Upper lobe of left lung (tissue), 6 donors: ENCODE measurements at regions not wholly inside any gene's neighbourhood (a gene's known extent, or its start where the extent isn't known, plus 50 kb on each side); places are given as distances from the start of the nearest gene placed in this dataset.

Experiments used
- ATAC-seq, 2 donors: fragments of 200-7000 bp; cut with Tn5 transposase; one replicate each; pipeline ENCODE4 v1.9.1; 2022; ENCODE audit warnings: mild to moderate bottlenecking in 2 of 2, moderate library complexity in 2 of 2; ENCODE audit not compliant: low FRiP score in 2 of 2
- DNase-seq, 2 donors: peaks; one replicate each; pipeline ENCODE4 v3.0.0-alpha.2; 2019 to 2020
- H3K27ac ChIP-seq, 4 donors: fragments of 200-600 bp; sonication (generic); one replicate each; pipeline ENCODE4 v1.5.1; 2016 to 2019
- H3K27me3 ChIP-seq, 4 donors: fragments of 200-600 bp; sonication (generic); one replicate each; pipeline ENCODE4 v1.5.1; 2017 to 2019
- H3K36me3 ChIP-seq, 4 donors: fragments of 200-600 bp; sonication (generic); one replicate each; pipeline ENCODE4 v1.5.1; 2016 to 2019
- H3K4me1 ChIP-seq, 4 donors: fragments of 200-600 bp; sonication (generic); one replicate each; pipeline ENCODE4 v1.5.1; 2018 to 2019
- H3K4me3 ChIP-seq, 4 donors: fragments of 200-600 bp; sonication (generic); one replicate each; pipeline ENCODE4 v1.5.1; 2017 to 2019; ENCODE audit warnings: mild to moderate bottlenecking in 2 of 4, moderate library complexity in 1 of 4
- H3K9me3 ChIP-seq, 4 donors: fragments of 200-600 bp; sonication (generic); one replicate each; pipeline ENCODE4 v1.5.1; 2018 to 2019
- CTCF ChIP-seq, 6 experiments: fragments of 450-650 bp in 4 of 6; fragments of 200-600 bp in 2 of 6; sonication (generic) in 2 of 6; IDR thresholded peaks; one replicate each; pipeline ENCODE4 v1.5.1; 2016 to 2019; ENCODE audit warnings: antibody characterized with exemption in 6 of 6
- EP300 ChIP-seq, 4 donors: sonication (generic); formaldehyde crosslinking; IDR thresholded peaks; one replicate each; pipeline ENCODE4 v1.5.1; 2017; ENCODE audit warnings: antibody characterized with exemption in 4 of 4, control low read depth in 2 of 4
- POLR2A ChIP-seq, 4 donors: fragments of 450-650 bp; IDR thresholded peaks; one replicate each; pipeline ENCODE4 v1.5.1; 2016 to 2017; ENCODE audit warnings: antibody characterized with exemption in 4 of 4, mild to moderate bottlenecking in 2 of 4
- POLR2AphosphoS5 ChIP-seq, 2 donors: sonication (generic); formaldehyde crosslinking; IDR thresholded peaks; one replicate each; pipeline ENCODE4 v1.5.1; 2017; ENCODE audit warnings: antibody characterized with exemption in 2 of 2
- WGBS, 2 donors: methylation state at CpG; one replicate each; pipeline ENCODE4 v1.1.5; 2017 to 2018; 5-methylcytosine and 5-hydroxymethylcytosine counted together
- donor health status: DM: no; HTN: no; CAD: no; lungs with moderate emphysema.
- donor health status: DM: no; HTN: yes; CAD: no; lungs with severe emphysema.

- WGBS, 2 donors = 28 to 36% methylated on average over 2 to 3 of the region's 3 CpGs
- TF ChIP-seq EP300 (IDR thresholded peaks at IDR 0.05) = no peak
- ATAC-seq = no peak
- Histone ChIP-seq H3K4me3 (no peak overlapping the region), H3K9me3 (no peaks in the 10 kb centered on the region), H3K4me1 (no peaks in the 10 kb centered on the region), H3K36me3 (no peaks in the 10 kb centered on the region), H3K27me3 (no peaks in the 10 kb centered on the region), H3K27ac (no peak overlapping the region)
- no peak for DNase-seq
Measured at GRCh38 chr10:44564790-44565189, 179.9 kb upstream of the CXCL12 start.

GRCh38 chr10:44566786-44567185 is 181.9 kb upstream of the CXCL12 start:
- Histone ChIP-seq H3K9me3 (no peaks in the 10 kb centered on the region), H3K4me1 (no peaks in the 10 kb centered on the region), H3K4me3 (no peak overlapping the region), H3K36me3 (no peaks in the 10 kb centered on the region), H3K27ac (no peak overlapping the region), H3K27me3 (no peaks in the 10 kb centered on the region)
- TF ChIP-seq POLR2A (IDR thresholded peaks at IDR 0.05) (no peak), EP300 (IDR thresholded peaks at IDR 0.05) (no peak)
- DNase-seq = no peak
- 40 to 48% methylated on average over 1 of the region's 1 CpG for WGBS, 2 donors
- no peak for ATAC-seq

- no peaks in the 10 kb centered on the region for H3K36me3 ChIP-seq
- TF ChIP-seq EP300 (IDR thresholded peaks at IDR 0.05) (no peak), CTCF (IDR thresholded peaks at IDR 0.05) (no peak), POLR2A (IDR thresholded peaks at IDR 0.05) (no peak), POLR2AphosphoS5 (IDR thresholded peaks at IDR 0.05) (no peak)
- DNase-seq = no peak
- H3K27me3 ChIP-seq = no peaks in the 10 kb centered on the region
- H3K27ac ChIP-seq = no peak overlapping the region
- no peak overlapping the region for H3K4me3 ChIP-seq
- H3K9me3 ChIP-seq = no peaks in the 10 kb centered on the region
- no peak for ATAC-seq
- 48 to 55% methylated on average over 1 of the region's 1 CpG for WGBS, 2 donors
- H3K4me1 ChIP-seq = no peaks in the 10 kb centered on the region
Measured at GRCh38 chr10:44567471-44567870, 182.6 kb upstream of the CXCL12 start.

- WGBS, 2 donors = 58 to 67% methylated on average over 5 to 10 of the region's 10 CpGs
- Histone ChIP-seq H3K4me3 (no peak overlapping the region), H3K36me3 (no peaks in the 10 kb centered on the region), H3K27ac (peak overlapping the region in 1 of 4 donors; percentile 49), H3K4me1 (no peaks in the 10 kb centered on the region), H3K9me3 (no peaks in the 10 kb centered on the region), H3K27me3 (no peaks in the 10 kb centered on the region)
- TF ChIP-seq POLR2AphosphoS5 (IDR thresholded peaks at IDR 0.05) (no peak), CTCF (IDR thresholded peaks at IDR 0.05) (no peak), EP300 (IDR thresholded peaks at IDR 0.05) (no peak), POLR2A (IDR thresholded peaks at IDR 0.05) (no peak)
- ATAC-seq = peak in 1 of 2 donors; percentile 51
- DNase-seq = no peak
Measured at GRCh38 chr10:44569193-44570091, 184.5 kb upstream of the CXCL12 start.

- 82 to 87% methylated on average over 6 of the region's 6 CpGs for WGBS, 2 donors
- no peak for TF ChIP-seq POLR2A (IDR thresholded peaks at IDR 0.05)
- no peak for TF ChIP-seq POLR2AphosphoS5 (IDR thresholded peaks at IDR 0.05)
- no peak for TF ChIP-seq CTCF (IDR thresholded peaks at IDR 0.05)
- TF ChIP-seq EP300 (IDR thresholded peaks at IDR 0.05) = no peak
Measured at GRCh38 chr10:44571701-44572100, 186.8 kb upstream of the CXCL12 start.

GRCh38 chr10:44572146-44572545 is 187.2 kb upstream of the CXCL12 start:
- no peaks in the 10 kb centered on the region for H3K4me1 ChIP-seq
- no peaks in the 10 kb centered on the region for H3K36me3 ChIP-seq
- H3K27me3 ChIP-seq = no peaks in the 10 kb centered on the region
- no peaks in the 10 kb centered on the region for H3K9me3 ChIP-seq
- DNase-seq = no peak
- no peak overlapping the region for H3K27ac ChIP-seq
- no peak for ATAC-seq
- WGBS, 2 donors = 75 to 85% methylated on average over 6 of the region's 6 CpGs
- TF ChIP-seq CTCF (IDR thresholded peaks at IDR 0.05) (no peak), POLR2AphosphoS5 (IDR thresholded peaks at IDR 0.05) (no peak), POLR2A (IDR thresholded peaks at IDR 0.05) (no peak)
- H3K4me3 ChIP-seq = no peak overlapping the region

More at GRCh38 chr10:44571701-44572100, 186.8 kb upstream of the CXCL12 start:
- no peaks in the 10 kb centered on the region for H3K4me1 ChIP-seq
- no peaks in the 10 kb centered on the region for H3K9me3 ChIP-seq
- ATAC-seq (no peak), DNase-seq (no peak)
- H3K36me3 ChIP-seq = no peaks in the 10 kb centered on the region
- H3K27ac ChIP-seq = no peak overlapping the region
- no peak overlapping the region for H3K4me3 ChIP-seq
- H3K27me3 ChIP-seq = no peaks in the 10 kb centered on the region
